ENCODE measurements at regions not wholly inside any gene's neighbourhood (a gene's known extent, or its start where the extent isn't known, plus 50 kb on each side); places are given as distances from the start of the nearest gene placed in this dataset.
A peak's percentile ranks its signal among the peaks of the same experiment; 100 is the strongest.

DNA sequence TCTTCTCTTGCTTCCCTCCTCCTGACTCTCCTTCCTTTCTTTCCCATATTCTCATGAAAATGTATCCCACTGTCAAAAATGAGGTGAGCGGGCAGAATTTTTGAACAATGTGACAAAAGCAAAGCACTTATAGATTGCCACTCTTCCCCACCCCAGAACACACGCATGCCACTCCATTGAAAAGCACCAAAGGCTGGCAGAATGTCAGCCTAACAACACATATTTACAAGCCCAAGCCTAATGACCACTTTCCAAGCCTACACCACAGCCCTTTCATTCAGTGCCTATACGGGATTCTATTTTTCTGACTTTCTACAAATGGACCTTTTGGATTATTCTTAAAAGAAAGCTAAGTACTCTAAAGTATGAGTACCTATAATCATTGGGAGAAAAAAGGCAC is 62.9 kb upstream of the METAP2 start:
- DNase-seq (ENCODE audit: insufficient read length, low spot score) (no peak), FAIRE-seq (no peak)

DNA sequence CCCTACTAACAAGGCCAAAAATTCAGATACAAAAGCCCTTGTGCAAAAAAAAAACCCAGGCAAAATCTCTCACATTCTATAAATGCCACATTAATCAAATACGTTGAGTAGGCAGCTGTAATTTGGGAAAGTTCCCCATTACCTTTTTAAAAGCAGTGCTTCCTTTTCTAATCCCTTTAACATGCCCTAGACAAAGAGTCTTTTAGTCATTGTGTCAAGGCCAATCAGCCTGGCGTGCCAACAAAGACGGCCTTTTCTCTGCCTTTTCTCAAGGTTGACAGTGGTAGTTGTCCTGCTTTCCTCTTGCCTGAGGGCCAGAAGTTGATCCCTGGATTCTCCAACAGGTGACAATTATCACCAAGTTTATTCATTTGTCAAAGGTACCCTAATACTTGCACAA is 62.5 kb upstream of the METAP2 start:
- FAIRE-seq (no peak), DNase-seq (ENCODE audit: insufficient read length, low spot score) (no peak)

DNA sequence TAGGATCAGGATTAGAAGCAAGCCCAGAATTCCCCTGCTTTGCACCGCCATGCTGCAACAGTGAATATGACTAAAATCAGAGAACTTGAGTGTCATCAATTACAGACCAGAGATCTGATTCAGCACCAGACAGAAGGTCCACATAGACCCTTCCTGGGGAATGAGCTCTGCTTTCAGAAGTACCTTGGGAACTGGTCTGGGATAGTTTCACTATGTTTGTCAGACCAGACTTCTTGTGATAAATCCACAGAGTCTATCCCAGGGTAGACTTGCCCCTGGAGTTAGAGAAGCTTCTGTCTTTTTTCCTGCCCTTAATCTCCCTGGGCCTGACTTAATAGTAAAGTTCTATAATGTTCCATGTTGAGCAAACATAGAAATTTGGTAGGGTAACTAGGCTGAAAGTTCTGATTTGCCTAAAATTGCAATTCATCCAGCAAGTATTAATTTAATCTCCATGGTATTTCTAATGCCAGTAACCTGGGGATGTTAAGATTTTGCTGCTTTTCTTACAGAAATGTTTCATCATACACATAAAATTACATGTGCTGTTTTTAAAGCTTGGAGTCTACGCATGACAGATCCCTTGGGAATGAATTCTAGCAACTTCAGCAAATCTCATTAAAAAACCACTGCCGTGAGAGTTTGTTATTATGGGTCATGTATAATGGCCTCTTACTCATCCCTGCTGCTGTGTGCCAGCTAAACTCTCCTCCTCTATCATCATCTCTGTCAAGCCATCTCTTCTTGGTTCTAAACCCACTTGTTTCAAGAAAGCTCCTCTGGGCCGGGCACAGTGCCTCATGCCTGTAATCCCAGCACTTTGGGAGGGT is 61.3 kb upstream of the METAP2 start:
- FAIRE-seq (no peak), DNase-seq (ENCODE audit: insufficient read length, low spot score) (peak; percentile 64)

DNA sequence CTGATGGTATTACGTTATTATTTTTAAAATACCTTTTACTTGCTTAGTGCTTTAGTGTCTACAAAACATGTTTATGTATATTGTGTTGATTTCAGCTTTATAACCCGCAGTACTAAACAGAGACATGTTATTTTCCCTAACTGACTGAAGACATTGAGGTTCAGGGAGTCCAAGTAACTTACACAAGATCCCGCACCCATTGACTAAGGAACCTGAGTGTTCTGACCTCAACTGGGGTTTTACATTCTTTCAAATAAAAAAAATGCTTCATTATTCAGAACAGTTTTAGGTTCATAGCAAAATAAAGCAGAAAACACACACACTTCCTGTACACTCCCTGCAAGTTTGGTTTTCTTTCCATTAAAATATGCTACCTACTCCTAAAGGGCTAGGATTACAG is 60.4 kb upstream of the METAP2 start:
- FAIRE-seq (no peak), DNase-seq (ENCODE audit: insufficient read length, low spot score) (no peak)

DNA sequence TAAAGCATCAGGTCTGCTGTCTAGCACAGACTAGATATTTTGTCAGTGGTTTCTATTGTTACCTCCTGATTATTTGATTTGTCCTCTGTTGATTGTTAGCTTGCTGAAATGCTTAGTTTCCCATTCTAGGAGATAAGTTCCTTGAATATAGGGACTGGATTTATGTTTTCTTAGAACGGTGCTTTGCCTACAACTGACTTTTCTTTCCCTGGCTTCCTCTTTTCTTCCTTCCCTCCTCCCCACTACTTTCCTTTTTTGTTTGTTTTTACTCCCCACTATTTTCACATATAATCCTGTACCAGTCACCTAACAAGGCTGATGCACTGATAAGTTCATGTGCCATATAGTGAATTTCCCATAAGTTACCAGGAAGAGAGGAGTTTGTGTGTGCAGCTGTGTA is 58.5 kb upstream of the METAP2 start:
- FAIRE-seq (no peak), DNase-seq (ENCODE audit: insufficient read length, low spot score) (no peak)

DNA sequence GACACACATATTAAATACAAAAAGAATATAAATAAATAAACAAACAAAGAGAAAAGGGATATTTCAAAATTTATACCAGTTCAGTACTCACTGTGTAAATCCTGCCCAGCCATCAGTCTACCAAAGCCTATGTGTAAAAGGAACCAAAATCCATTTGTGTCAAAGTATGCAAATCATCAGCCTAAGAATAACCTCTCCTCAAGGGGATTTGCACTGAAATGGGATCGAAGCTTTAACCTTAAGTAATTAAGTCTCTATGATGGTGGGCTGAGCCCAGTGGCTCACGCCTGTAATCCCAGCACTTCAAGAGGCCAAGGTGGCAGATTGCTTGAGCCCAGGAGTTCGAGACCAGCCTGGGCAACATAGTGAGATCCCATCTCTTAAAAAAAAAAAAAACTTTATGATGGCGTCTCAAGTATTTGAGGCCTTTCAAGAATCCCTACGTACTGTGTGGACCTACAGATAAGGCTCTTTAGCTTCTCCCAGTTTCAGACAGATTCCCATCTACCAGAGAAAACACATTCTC is 57.8 kb upstream of the METAP2 start:
- DNase-seq (ENCODE audit: insufficient read length, low spot score) (no peak), FAIRE-seq (no peak)

DNA sequence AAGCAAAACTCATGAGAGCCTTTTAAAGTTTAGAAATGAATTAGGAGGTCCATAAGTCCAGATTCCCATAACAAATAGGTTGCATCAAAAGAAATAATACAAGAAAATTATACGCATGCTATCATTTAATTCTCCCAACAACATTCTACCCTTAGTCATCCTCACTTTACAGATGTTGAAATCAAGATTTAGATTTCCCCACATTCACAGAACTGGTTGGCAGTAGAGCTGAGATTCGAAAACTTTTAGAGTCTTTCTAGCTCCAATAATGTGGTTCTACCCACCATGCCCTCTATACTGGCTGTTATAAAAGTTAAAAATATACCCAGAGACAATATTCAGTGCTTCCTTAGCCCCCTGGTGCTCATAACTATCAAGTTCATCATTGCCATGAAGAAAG is 56.6 kb upstream of the METAP2 start:
- no peak for FAIRE-seq
- no peak for DNase-seq (ENCODE audit: insufficient read length, low spot score)

DNA sequence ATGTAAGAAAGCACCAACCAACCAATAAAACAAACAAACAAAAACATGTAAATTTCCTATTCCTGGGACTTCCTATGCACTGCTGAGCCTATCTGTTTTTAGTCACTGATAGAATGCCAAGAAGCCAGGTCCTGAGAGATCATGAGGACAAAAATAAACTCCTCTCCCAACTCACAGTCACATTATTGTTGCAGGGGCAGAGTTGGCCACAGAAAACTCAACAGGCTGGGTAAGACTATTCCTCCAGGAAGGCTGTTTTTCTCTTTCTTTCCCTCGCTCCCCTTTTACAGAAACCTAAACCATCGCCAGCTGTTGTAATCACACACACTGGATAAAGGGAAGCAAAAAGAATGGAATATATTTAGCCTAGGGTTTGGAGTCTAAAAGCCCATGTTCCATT is 55.8 kb upstream of the METAP2 start:
- DNase-seq (ENCODE audit: insufficient read length, low spot score), result no peak
- no peak for FAIRE-seq
